ENCODE measurements at regions not wholly inside any gene's neighbourhood (a gene's known extent, or its start where the extent isn't known, plus 50 kb on each side); places are given as distances from the start of the nearest gene placed in this dataset.

DNA sequence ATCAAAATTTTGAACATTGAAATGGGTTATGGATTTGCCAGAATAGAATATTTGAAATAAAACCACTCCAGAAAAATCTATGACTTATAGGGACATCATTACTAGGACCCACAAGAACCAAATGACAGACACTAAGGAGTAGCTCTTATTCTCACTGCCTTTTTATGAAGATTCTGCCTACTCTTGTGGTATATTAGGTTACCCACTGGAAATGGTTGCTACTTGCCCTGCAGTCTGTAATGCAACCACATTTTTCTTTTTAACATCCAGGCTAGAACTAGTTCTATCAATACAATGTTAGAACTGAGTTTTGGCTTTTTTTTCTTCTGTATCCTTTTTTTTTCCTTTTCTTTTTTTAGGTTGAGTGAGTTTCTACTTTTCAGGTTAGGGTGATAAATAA lies 158.9 kb downstream of the PPP1R2C start:
- DNase-seq: no peak
- H3K9me3 Mint-ChIP-seq: peaks cover 25% of the 10 kb centered on the region
- peaks cover 9% of the 10 kb centered on the region for H3K27me3 Mint-ChIP-seq (ENCODE audit: low read depth, poor library complexity)
- H3K4me1 Mint-ChIP-seq: peaks cover 16% of the 10 kb centered on the region
- H3K27ac Mint-ChIP-seq: no peak overlapping the region
- no peak overlapping the region for H3K4me3 Mint-ChIP-seq
- no peak for TF ChIP-seq CTCF (IDR thresholded peaks at IDR 0.05)
- H3K36me3 Mint-ChIP-seq (ENCODE audit: low read depth): peaks cover 11% of the 10 kb centered on the region

DNA sequence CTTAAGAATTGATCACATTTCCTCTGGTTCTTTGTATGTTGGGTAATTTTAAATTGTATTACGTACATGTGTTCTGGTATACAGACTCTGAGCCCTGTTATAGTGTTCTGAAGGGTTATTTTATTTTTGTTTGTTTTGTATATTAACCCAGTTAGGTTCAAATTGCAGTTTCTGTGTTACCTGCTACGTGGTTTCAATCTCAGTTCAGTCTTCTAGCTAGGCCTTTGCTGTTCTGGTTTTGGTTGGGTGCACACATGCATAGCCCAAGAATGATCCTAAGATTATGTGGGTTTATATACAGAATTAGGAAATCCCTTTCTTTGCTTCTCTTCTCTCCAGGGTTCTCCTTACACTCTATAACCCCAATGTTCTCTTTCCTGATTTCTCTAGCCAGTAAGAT lies 161.0 kb downstream of the PPP1R2C start:
- no peak for TF ChIP-seq CTCF (IDR thresholded peaks at IDR 0.05)
- peaks cover 11% of the 10 kb centered on the region for H3K36me3 Mint-ChIP-seq (ENCODE audit: low read depth)
- peaks cover 16% of the 10 kb centered on the region for H3K4me1 Mint-ChIP-seq
- DNase-seq: no peak
- H3K4me3 Mint-ChIP-seq: no peak overlapping the region
- H3K9me3 Mint-ChIP-seq: peaks cover 30% of the 10 kb centered on the region
- no peak overlapping the region for H3K27ac Mint-ChIP-seq
- peaks cover 3% of the 10 kb centered on the region for H3K27me3 Mint-ChIP-seq (ENCODE audit: low read depth, poor library complexity)

GRCh38 chrX:42615161-42615563 lies 162.8 kb downstream of the PPP1R2C start:
- H3K27me3 Mint-ChIP-seq (ENCODE audit: low read depth, poor library complexity): peaks cover 3% of the 10 kb centered on the region
- peak; percentile 2 for DNase-seq
- peaks cover 30% of the 10 kb centered on the region for H3K9me3 Mint-ChIP-seq
- H3K4me3 Mint-ChIP-seq: no peak overlapping the region
- peaks cover 16% of the 10 kb centered on the region for H3K4me1 Mint-ChIP-seq
- no peak overlapping the region for H3K27ac Mint-ChIP-seq
- peaks cover 11% of the 10 kb centered on the region for H3K36me3 Mint-ChIP-seq (ENCODE audit: low read depth)
- no peak for TF ChIP-seq CTCF (IDR thresholded peaks at IDR 0.05)

GRCh38 chrX:42606591-42606990 lies 171.4 kb downstream of the PPP1R2C start:
- Mint-ChIP-seq H3K36me3 (ENCODE audit: low read depth) (no peaks in the 10 kb centered on the region), H3K27ac (no peak overlapping the region), H3K27me3 (ENCODE audit: low read depth, poor library complexity) (no peaks in the 10 kb centered on the region), H3K4me3 (no peak overlapping the region), H3K9me3 (peaks cover 3% of the 10 kb centered on the region), H3K4me1 (peaks cover 14% of the 10 kb centered on the region)
- DNase-seq: no peak
- no peak for TF ChIP-seq CTCF (IDR thresholded peaks at IDR 0.05)

DNA sequence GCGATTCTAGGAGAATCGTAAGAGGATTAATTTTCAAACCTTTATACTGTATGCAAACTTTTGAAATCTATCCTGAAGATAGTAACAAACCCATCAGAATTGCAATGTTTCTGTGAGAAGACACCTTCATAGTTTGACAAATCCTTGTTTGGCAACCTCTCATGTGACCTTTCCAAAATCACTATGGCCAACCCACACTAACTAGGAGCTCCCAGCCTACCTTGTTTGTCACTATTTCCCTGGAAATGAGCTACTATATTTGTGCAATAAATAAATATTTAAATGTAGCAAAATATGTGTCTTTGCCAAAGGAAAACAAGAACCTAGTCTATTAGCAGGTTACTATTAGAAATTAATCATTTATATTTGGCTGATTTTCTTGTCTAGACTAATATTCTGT lies 173.7 kb downstream of the PPP1R2C start:
- Mint-ChIP-seq H3K27me3 (ENCODE audit: low read depth, poor library complexity) (no peaks in the 10 kb centered on the region), H3K4me1 (peaks cover 14% of the 10 kb centered on the region), H3K9me3 (peaks cover 2% of the 10 kb centered on the region), H3K27ac (no peak overlapping the region), H3K36me3 (ENCODE audit: low read depth) (no peaks in the 10 kb centered on the region), H3K4me3 (no peak overlapping the region)
- no peak for DNase-seq
- TF ChIP-seq CTCF (IDR thresholded peaks at IDR 0.05): no peak

GRCh38 chrX:42603016-42603415 lies 174.9 kb downstream of the PPP1R2C start:
- no peak for DNase-seq
- no peak for TF ChIP-seq CTCF (IDR thresholded peaks at IDR 0.05)

More at GRCh38 chrX:42603016-42603415, 174.9 kb downstream of the PPP1R2C start:
- H3K27me3 Mint-ChIP-seq (ENCODE audit: low read depth, poor library complexity): no peaks in the 10 kb centered on the region
- no peak overlapping the region for H3K4me3 Mint-ChIP-seq
- H3K27ac Mint-ChIP-seq: no peak overlapping the region
- H3K36me3 Mint-ChIP-seq (ENCODE audit: low read depth): no peaks in the 10 kb centered on the region
- peaks cover 14% of the 10 kb centered on the region for H3K4me1 Mint-ChIP-seq
- no peaks in the 10 kb centered on the region for H3K9me3 Mint-ChIP-seq

Measured in nephron progenitor cell (in vitro differentiated cells).